Neural progenitor cell (in vitro differentiated cells): ENCODE measurements at regions not wholly inside any gene's neighbourhood (a gene's known extent, or its start where the extent isn't known, plus 50 kb on each side); places are given as distances from the start of the nearest gene placed in this dataset.
"Not testable (repeated sequence)": the region's sequence is repeated elsewhere in the genome, so short reads cannot be mapped to it uniquely, and the experiment has no call there.

Experiments used
- DNase-seq: peaks from one replicate; pipeline ENCODE4 v3.0.0-alpha.2; 2016; ENCODE audit warnings: low spot score
- H2AFZ ChIP-seq: fragments of 200-600 bp; sonication (generic); replicated peaks from 2 replicates; pipeline ENCODE4 v1.6.1; 2016; ENCODE audit warnings: antibody characterized with exemption
- H3F3A ChIP-seq: fragments of 200-600 bp; sonication (generic); 2 replicates; pipeline ENCODE4 v1.6.1; 2016; ENCODE audit warnings: antibody characterized with exemption, low read depth
- H3K27ac ChIP-seq: fragments of 200-600 bp; sonication (generic); 2 replicates; pipeline ENCODE4 v1.5.1; 2016; ENCODE audit warnings: mild to moderate bottlenecking
- H3K27me3 ChIP-seq: fragments of 200-600 bp; sonication (generic); 2 replicates; pipeline ENCODE4 v1.6.1; 2016; ENCODE audit warnings: mild to moderate bottlenecking, moderate library complexity
- H3K36me3 ChIP-seq: fragments of 200-600 bp; sonication (generic); 2 replicates; pipeline ENCODE4 v1.5.1; 2016
- H3K4me1 ChIP-seq: fragments of 200-600 bp; sonication (generic); 2 replicates; pipeline ENCODE4 v1.6.1; 2016; ENCODE audit warnings: mixed run types
- H3K4me2 ChIP-seq: fragments of 200-600 bp; sonication (generic); 2 replicates; pipeline ENCODE4 v1.6.1; 2016
- H3K4me3 ChIP-seq: fragments of 200-600 bp; sonication (generic); 2 replicates; pipeline ENCODE4 v1.5.1; 2016
- H3K79me2 ChIP-seq: fragments of 200-600 bp; sonication (generic); 2 replicates; pipeline ENCODE4 v1.6.1; 2016; ENCODE audit warnings: low read depth
- H3K9ac ChIP-seq: fragments of 200-600 bp; sonication (generic); 2 replicates; pipeline ENCODE4 v1.6.1; 2016
- H3K9me3 ChIP-seq: fragments of 200-600 bp; sonication (generic); 2 replicates; pipeline ENCODE4 v1.5.1; 2016; ENCODE audit warnings: low read depth
- H4K20me1 ChIP-seq: fragments of 200-600 bp; sonication (generic); 2 replicates; pipeline ENCODE4 v1.6.1; 2016; ENCODE audit warnings: low read depth
- H3K27ac Mint-ChIP-seq: 3 replicates; pipeline ENCODE4 v1.8.0; 2021; ENCODE audit warnings: mixed read lengths
- H3K27me3 Mint-ChIP-seq: 2 replicates; pipeline ENCODE4 v1.8.0; 2022; ENCODE audit warnings: low read depth, mild to moderate bottlenecking, inconsistent platforms, moderate library complexity, mixed read lengths; ENCODE audit not compliant: insufficient read depth
- H3K36me3 Mint-ChIP-seq: 3 replicates; pipeline ENCODE4 v1.8.0; 2021; ENCODE audit warnings: mixed read lengths
- H3K4me1 Mint-ChIP-seq: 3 replicates; pipeline ENCODE4 v1.8.0; 2021; ENCODE audit warnings: mixed read lengths
- H3K4me3 Mint-ChIP-seq: 3 replicates; pipeline ENCODE4 v1.8.0; 2021; ENCODE audit warnings: mild to moderate bottlenecking, moderate library complexity, mixed read lengths
- H3K9me3 Mint-ChIP-seq: 3 replicates; pipeline ENCODE4 v1.8.0; 2020; ENCODE audit warnings: mixed read lengths
- EZH2 ChIP-seq: fragments of 200-600 bp; sonication (generic); IDR thresholded peaks from 2 replicates; pipeline ENCODE4 v1.6.1; 2017; ENCODE audit warnings: antibody characterized with exemption, mild to moderate bottlenecking, moderate library complexity
- EZH2phosphoT487 ChIP-seq: fragments of 200-600 bp; sonication (generic); IDR thresholded peaks from 2 replicates; pipeline ENCODE4 v1.6.1; 2017; ENCODE audit warnings: antibody characterized with exemption
- TF ChIP-seq, protein P1 (sequence below): fragments of 200-600 bp; sonication (generic); IDR thresholded peaks from 2 replicates; pipeline ENCODE4 v1.5.1; 2017; ENCODE audit warnings: antibody characterized with exemption, mild to moderate bottlenecking

DNA sequence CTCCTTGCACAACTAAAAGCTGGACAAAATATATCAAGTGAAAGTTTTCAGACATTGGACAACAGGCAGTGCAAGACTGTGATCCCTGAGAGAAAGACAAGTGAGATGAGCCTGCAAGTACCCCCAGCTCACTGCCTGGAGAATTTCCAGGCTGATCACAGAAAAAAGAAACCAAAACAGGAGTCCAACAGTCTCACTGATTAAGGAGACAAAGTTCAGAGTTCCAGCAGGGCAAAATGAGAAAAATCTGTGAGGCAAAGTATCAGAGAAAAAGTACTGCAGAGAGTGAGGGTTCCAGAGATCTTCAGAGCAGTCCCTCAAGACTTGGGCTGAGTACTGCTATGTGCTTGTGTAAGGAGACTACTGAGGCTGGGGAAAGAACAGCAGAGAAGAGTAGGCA lies 56.0 kb upstream of the PRSS3 start:
- no peaks in the 10 kb centered on the region for H3K27me3 Mint-ChIP-seq
- Histone ChIP-seq H3K27ac (no peak overlapping the region), H3K27me3 (peaks cover 4% of the 10 kb centered on the region), H3K4me2 (no peak overlapping the region), H2AFZ (no peak overlapping the region), H3K4me3 (no peak overlapping the region), H3F3A (no peaks in the 10 kb centered on the region), H3K4me1 (no peaks in the 10 kb centered on the region), H4K20me1 (no peaks in the 10 kb centered on the region), H3K79me2 (no peaks in the 10 kb centered on the region), H3K9ac (no peak overlapping the region), H3K36me3 (no peaks in the 10 kb centered on the region), H3K9me3 (no peaks in the 10 kb centered on the region)
- peaks cover 4% of the 10 kb centered on the region for H3K9me3 Mint-ChIP-seq
- H3K4me1 Mint-ChIP-seq = no peaks in the 10 kb centered on the region
- H3K4me3 Mint-ChIP-seq = no peak overlapping the region
- no peak for DNase-seq
- H3K27ac Mint-ChIP-seq = no peak overlapping the region
- H3K36me3 Mint-ChIP-seq = no peaks in the 10 kb centered on the region
- TF ChIP-seq EZH2 (no peak), EZH2phosphoT487 (no peak)
- TF ChIP-seq, protein P1, sequence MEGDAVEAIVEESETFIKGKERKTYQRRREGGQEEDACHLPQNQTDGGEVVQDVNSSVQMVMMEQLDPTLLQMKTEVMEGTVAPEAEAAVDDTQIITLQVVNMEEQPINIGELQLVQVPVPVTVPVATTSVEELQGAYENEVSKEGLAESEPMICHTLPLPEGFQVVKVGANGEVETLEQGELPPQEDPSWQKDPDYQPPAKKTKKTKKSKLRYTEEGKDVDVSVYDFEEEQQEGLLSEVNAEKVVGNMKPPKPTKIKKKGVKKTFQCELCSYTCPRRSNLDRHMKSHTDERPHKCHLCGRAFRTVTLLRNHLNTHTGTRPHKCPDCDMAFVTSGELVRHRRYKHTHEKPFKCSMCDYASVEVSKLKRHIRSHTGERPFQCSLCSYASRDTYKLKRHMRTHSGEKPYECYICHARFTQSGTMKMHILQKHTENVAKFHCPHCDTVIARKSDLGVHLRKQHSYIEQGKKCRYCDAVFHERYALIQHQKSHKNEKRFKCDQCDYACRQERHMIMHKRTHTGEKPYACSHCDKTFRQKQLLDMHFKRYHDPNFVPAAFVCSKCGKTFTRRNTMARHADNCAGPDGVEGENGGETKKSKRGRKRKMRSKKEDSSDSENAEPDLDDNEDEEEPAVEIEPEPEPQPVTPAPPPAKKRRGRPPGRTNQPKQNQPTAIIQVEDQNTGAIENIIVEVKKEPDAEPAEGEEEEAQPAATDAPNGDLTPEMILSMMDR = no peak

DNA sequence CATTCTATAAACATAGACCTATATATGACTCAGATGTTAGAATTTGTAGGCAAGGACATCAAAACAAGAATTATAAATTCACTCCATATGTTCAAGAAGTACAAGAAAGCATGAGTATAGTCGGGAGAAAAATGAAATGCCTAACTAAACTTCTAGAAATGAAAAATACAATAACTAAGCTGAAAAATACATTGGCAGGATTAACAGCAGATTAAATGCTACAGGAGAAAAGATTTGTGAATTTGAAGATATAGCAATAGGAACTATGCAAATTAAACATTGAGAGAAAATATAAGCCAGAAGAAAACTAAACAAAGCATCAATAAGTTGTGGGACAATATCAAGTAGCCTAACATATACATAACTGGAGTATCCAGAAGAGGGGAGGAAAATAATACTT lies 55.3 kb upstream of the PRSS3 start:
- H3K4me3 Mint-ChIP-seq = no peak overlapping the region
- H3K36me3 Mint-ChIP-seq = no peaks in the 10 kb centered on the region
- Histone ChIP-seq H2AFZ (no peak overlapping the region), H3K4me3 (no peak overlapping the region), H3K9me3 (no peaks in the 10 kb centered on the region), H3K4me1 (no peaks in the 10 kb centered on the region), H3K27me3 (peaks cover 4% of the 10 kb centered on the region), H3F3A (no peaks in the 10 kb centered on the region), H3K36me3 (no peaks in the 10 kb centered on the region), H3K27ac (no peak overlapping the region), H3K79me2 (no peaks in the 10 kb centered on the region), H4K20me1 (no peaks in the 10 kb centered on the region), H3K4me2 (no peak overlapping the region), H3K9ac (no peak overlapping the region)
- peaks cover 4% of the 10 kb centered on the region for H3K9me3 Mint-ChIP-seq
- TF ChIP-seq EZH2phosphoT487 (no peak), EZH2 (no peak)
- H3K4me1 Mint-ChIP-seq = no peaks in the 10 kb centered on the region
- H3K27ac Mint-ChIP-seq = no peak overlapping the region
- no peak for DNase-seq
- no peaks in the 10 kb centered on the region for H3K27me3 Mint-ChIP-seq

DNA sequence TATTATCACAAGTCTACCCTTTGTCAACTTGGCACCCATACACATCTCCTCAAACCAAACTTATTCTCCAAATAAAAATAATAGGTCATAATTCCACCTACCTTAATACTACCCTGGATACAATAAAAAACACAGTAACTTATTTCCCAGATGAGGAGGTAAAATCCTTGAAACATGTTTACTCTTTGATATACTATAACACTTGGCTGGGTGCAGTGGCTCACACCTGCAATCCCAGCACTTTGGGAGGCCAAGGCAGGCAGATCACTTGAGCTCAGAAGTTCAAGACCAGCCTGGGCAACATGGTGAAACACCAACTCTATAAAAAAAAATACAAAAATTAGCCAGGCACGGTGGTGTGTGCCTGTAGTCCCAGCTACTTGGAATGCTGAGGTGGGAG lies 54.4 kb upstream of the PRSS3 start:
- not testable (repeated sequence) for H3K27ac ChIP-seq, H3K27ac Mint-ChIP-seq, H3K36me3 ChIP-seq, H3K4me3 ChIP-seq, H3F3A ChIP-seq, H3K9me3 ChIP-seq, H3K27me3 Mint-ChIP-seq, H3K4me1 Mint-ChIP-seq, H4K20me1 ChIP-seq, H3K27me3 ChIP-seq, H3K79me2 ChIP-seq, H3K4me3 Mint-ChIP-seq, H2AFZ ChIP-seq, H3K4me1 ChIP-seq, H3K9me3 Mint-ChIP-seq, H3K9ac ChIP-seq, DNase-seq, H3K4me2 ChIP-seq, H3K36me3 Mint-ChIP-seq

DNA sequence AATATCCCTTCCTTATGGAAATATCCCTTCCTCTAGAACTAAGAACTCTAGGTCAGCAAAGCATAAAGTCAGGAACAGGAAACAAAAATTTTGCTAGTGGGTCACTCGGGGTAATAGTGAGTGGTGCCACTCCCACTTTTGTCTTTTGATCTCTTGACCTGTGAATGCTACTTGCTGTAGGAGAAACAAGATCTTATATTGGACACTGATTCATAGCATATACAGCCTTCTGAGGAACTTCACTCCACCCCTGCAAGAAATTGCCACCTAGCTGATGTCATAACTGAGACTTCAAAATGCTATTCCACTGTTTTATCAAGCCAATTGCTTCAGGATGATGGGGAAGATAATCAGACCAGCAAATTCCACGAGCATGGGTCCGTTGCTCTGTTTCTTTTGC lies 53.3 kb upstream of the PRSS3 start:
- H3K4me3 ChIP-seq = no peak overlapping the region
- H3K4me2 ChIP-seq = no peak overlapping the region
- no peak overlapping the region for H2AFZ ChIP-seq
- peaks cover 4% of the 10 kb centered on the region for H3K27me3 ChIP-seq
- no peaks in the 10 kb centered on the region for H3K9me3 ChIP-seq
- no peak overlapping the region for H3K27ac ChIP-seq
- peaks cover 4% of the 10 kb centered on the region for H3K27me3 Mint-ChIP-seq
- no peak overlapping the region for H3K4me3 Mint-ChIP-seq
- H3K9me3 Mint-ChIP-seq = peaks cover 4% of the 10 kb centered on the region
- no peak overlapping the region for H3K9ac ChIP-seq
- no peaks in the 10 kb centered on the region for H3F3A ChIP-seq
- no peaks in the 10 kb centered on the region for H3K79me2 ChIP-seq
- no peaks in the 10 kb centered on the region for H3K4me1 ChIP-seq
- no peaks in the 10 kb centered on the region for H3K4me1 Mint-ChIP-seq
- no peak for DNase-seq
- no peaks in the 10 kb centered on the region for H4K20me1 ChIP-seq
- H3K36me3 Mint-ChIP-seq = no peaks in the 10 kb centered on the region
- no peak for TF ChIP-seq EZH2
- TF ChIP-seq, protein P1 = no peak
- no peak for TF ChIP-seq EZH2phosphoT487
- H3K27ac Mint-ChIP-seq = no peak overlapping the region
- no peaks in the 10 kb centered on the region for H3K36me3 ChIP-seq
